GM12878 (cell line): ENCODE measurements at regions not wholly inside any gene's neighbourhood (a gene's known extent, or its start where the extent isn't known, plus 50 kb on each side); places are given as distances from the start of the nearest gene placed in this dataset.

ENCODE experiments used
- ATAC-seq: fragments of 200-7000 bp; cut with Tn5 transposase; 3 replicates; pipeline ENCODE4 v1.9.1; 2020; ENCODE audit warnings: mild to moderate bottlenecking, moderate library complexity
- BruUV-seq: library from RNA; stranded (reverse); fragments of 400-500 nt; replicated peaks from 2 replicates; lab custom pipeline; 2021; lab: Mats Ljungman, UMichigan
- CTCF ChIA-PET: fragments of 300-600 bp; sonication (Branson Sonifier 250); formaldehyde crosslinking; extraction: SDS; loops from one replicate; lab custom pipeline; 2021; ENCODE audit warnings: inconsistent platforms; lab: Yijun Ruan, JAX
- POLR2A ChIA-PET: fragments of 350-600 bp; formaldehyde crosslinking; extraction: SDS; loops from one replicate; lab custom pipeline; 2021; ENCODE audit warnings: inconsistent platforms; lab: Charles Lee
- RAD21 ChIA-PET: fragments of 300-600 bp; sonication (Branson Sonifier 250); formaldehyde crosslinking; loops from one replicate; lab custom pipeline; 2023; ENCODE audit warnings: antibody characterized with exemption; ENCODE audit not compliant: unreplicated experiment; lab: Charles Lee
- SMC1A ChIA-PET: fragments of 300-600 bp; sonication (Branson Sonifier 250); formaldehyde crosslinking; loops from one replicate; lab custom pipeline; 2023; ENCODE audit not compliant: unreplicated experiment, uncharacterized antibody; lab: Charles Lee
- DNase-seq: peaks from one replicate; pipeline ENCODE4 v3.0.0-alpha.2; 2011; ENCODE audit warnings: low read depth, low spot score
- FAIRE-seq: peaks from 3 replicates; lab custom pipeline; 2011; peaks lifted over from hg19 to GRCh38; lab: Jason Lieb, UNC
- H2AFZ ChIP-seq: 2 replicates; pipeline ENCODE4 v1.6.0; 2011; ENCODE audit warnings: low read depth, low read length, control low read depth; ENCODE audit not compliant: control insufficient read depth
- H3K27ac ChIP-seq: 2 replicates; pipeline ENCODE4 v1.5.1; 2011; ENCODE audit warnings: control low read depth; ENCODE audit not compliant: control insufficient read depth, insufficient read depth
- H3K27me3 ChIP-seq, 2 experiments: replicated peaks in 1 of 2; 2 replicates each; pipeline versions ENCODE4 v1.6.0 to v1.6.1; 2011; ENCODE audit warnings: low read length in 1 of 2; ENCODE audit not compliant: control insufficient read depth in 2 of 2, insufficient read depth in 2 of 2
- H3K36me3 ChIP-seq, 2 experiments: 2 replicates each; pipeline ENCODE4 v1.5.1; 2011; ENCODE audit warnings: low read length in 1 of 2; ENCODE audit not compliant: control insufficient read depth in 2 of 2, insufficient read depth in 2 of 2
- H3K4me1 ChIP-seq: 2 replicates; pipeline ENCODE4 v1.6.1; 2011; ENCODE audit warnings: mild to moderate bottlenecking, low read length, moderate library complexity, mixed read lengths; ENCODE audit not compliant: control insufficient read depth, insufficient read depth
- H3K4me2 ChIP-seq: 2 replicates; pipeline ENCODE4 v1.6.0; 2011; ENCODE audit warnings: control low read depth; ENCODE audit not compliant: control insufficient read depth, insufficient read depth
- H3K4me3 ChIP-seq: fragments of 200-600 bp; sonication (generic); 2 replicates; pipeline ENCODE4 v1.5.1; 2016
- H3K79me2 ChIP-seq: 2 replicates; pipeline ENCODE4 v1.6.0; 2011; ENCODE audit warnings: low read length; ENCODE audit not compliant: control insufficient read depth, insufficient read depth
- H3K9ac ChIP-seq: 2 replicates; pipeline ENCODE4 v1.8.0; 2011; ENCODE audit warnings: low read length, control low read depth, mixed read lengths; ENCODE audit not compliant: control insufficient read depth, insufficient read depth
- H3K9me3 ChIP-seq: replicated peaks from 3 replicates; pipeline ENCODE4 v1.5.1; 2011; ENCODE audit warnings: mild to moderate bottlenecking, low read length; ENCODE audit not compliant: control insufficient read depth, insufficient read depth
- H4K20me1 ChIP-seq: 2 replicates; pipeline ENCODE4 v1.6.0; 2011; ENCODE audit not compliant: control insufficient read depth, insufficient read depth
- CHD2 ChIP-seq: IDR thresholded peaks from 2 replicates; pipeline ENCODE4 v1.6.1; 2011; ENCODE audit warnings: low read depth, low read length, improper control_type of control experiment, borderline replicate concordance
- ESRRA ChIP-seq: IDR thresholded peaks from 2 replicates; pipeline ENCODE4 v1.6.1; 2012; ENCODE audit warnings: mild to moderate bottlenecking, low read length, improper control_type of control experiment
- FOXM1 ChIP-seq: IDR thresholded peaks from 2 replicates; pipeline ENCODE4 v1.6.1; 2012; ENCODE audit warnings: low read depth, mild to moderate bottlenecking, inconsistent platforms, low read length, moderate library complexity
- HSF1 ChIP-seq: fragments of 150-350 bp; IDR thresholded peaks from 2 replicates; pipeline ENCODE4 v1.6.1; 2014; ENCODE audit warnings: mild to moderate bottlenecking, low read depth, low read length
- IRF3 ChIP-seq: fragments of 450-650 bp; IDR thresholded peaks from 2 replicates; pipeline ENCODE4 v1.6.1; 2014; ENCODE audit warnings: mild to moderate bottlenecking
- IRF4 ChIP-seq: IDR thresholded peaks from 2 replicates; pipeline ENCODE4 v1.6.1; 2011; ENCODE audit warnings: low read depth, low read length
- JUNB ChIP-seq: IDR thresholded peaks from 2 replicates; pipeline ENCODE4 v1.6.1; 2016; ENCODE audit warnings: antibody characterized with exemption, mild to moderate bottlenecking
- KAT2A ChIP-seq: conservative IDR thresholded peaks from 2 replicates; pipeline ENCODE4 v1.6.1; 2011; ENCODE audit warnings: low read depth, low read length; ENCODE audit not compliant: control insufficient read depth
- LARP7 ChIP-seq: fragments of 450-650 bp; IDR thresholded peaks from 2 replicates; pipeline ENCODE4 v1.6.1; 2017; ENCODE audit warnings: mild to moderate bottlenecking
- MTA3 ChIP-seq: IDR thresholded peaks from 2 replicates; pipeline ENCODE4 v1.6.1; 2012; ENCODE audit warnings: low read length, inconsistent platforms, borderline replicate concordance
- NBN ChIP-seq: fragments of 450-650 bp; IDR thresholded peaks from 2 replicates; pipeline ENCODE4 v1.6.1; 2016
- NR2C1 ChIP-seq: fragments of 450-650 bp; IDR thresholded peaks from 2 replicates; pipeline ENCODE4 v1.6.1; 2017; ENCODE audit warnings: antibody characterized with exemption, mild to moderate bottlenecking, moderate library complexity
- PKNOX1 ChIP-seq: fragments of 450-650 bp; IDR thresholded peaks from 2 replicates; pipeline ENCODE4 v1.6.1; 2016; ENCODE audit warnings: mild to moderate bottlenecking
- SMAD1 ChIP-seq: fragments of 450-650 bp; IDR thresholded peaks from 2 replicates; pipeline ENCODE4 v1.6.1; 2018; ENCODE audit warnings: mild to moderate bottlenecking, low read depth; ENCODE audit not compliant: partially characterized antibody
- SUZ12 ChIP-seq: fragments of 200-600 bp; sonication (generic); IDR thresholded peaks from one replicate; pipeline ENCODE4 v1.6.1; 2018; ENCODE audit warnings: antibody characterized with exemption, mild to moderate bottlenecking; ENCODE audit not compliant: unreplicated experiment
- USF1 ChIP-seq: IDR thresholded peaks from 2 replicates; pipeline ENCODE4 v1.6.1; 2011; ENCODE audit warnings: borderline replicate concordance, low read depth, mild to moderate bottlenecking, moderate library complexity, mixed read lengths, low read length; ENCODE audit not compliant: insufficient read depth; ENCODE audit errors: extremely low read length
- WGBS: methylation state at CpG from one replicate; pipeline ENCODE4 v1.1.6; 2016; ENCODE audit warnings: low lambda C conversion rate; ENCODE audit not compliant: insufficient replicate concordance, insufficient coverage; ENCODE audit errors: missing lambda C conversion rate; 5-methylcytosine and 5-hydroxymethylcytosine counted together
- in situ Hi-C: fragments of 300-500 bp; cut with MboI; formaldehyde crosslinking; loops from 9 replicates; pipeline ENCODE4 v1.14.3; 2018; ENCODE audit warnings: mixed read lengths
- intact Hi-C: fragments of 100-400 bp; cut with micrococcal nuclease; formaldehyde crosslinking; loops from one replicate; pipeline ENCODE4 v1.14.2; 2022; ENCODE audit not compliant: unreplicated experiment
- TF ChIP-seq, protein P1 (sequence below): IDR thresholded peaks from 2 replicates; pipeline ENCODE4 v1.6.1; 2012; ENCODE audit warnings: low read depth, low read length, improper control_type of control experiment
- TF ChIP-seq, protein P2 (sequence below): IDR thresholded peaks from 2 replicates; pipeline ENCODE4 v1.6.1; 2012; ENCODE audit warnings: low read depth, low read length, improper control_type of control experiment

GRCh38 chr14:106235356-106236159 is 709.2 kb downstream of the TMEM121 start:
- H3K4me1 ChIP-seq: no peaks in the 10 kb centered on the region; the same call in 1 of the 2 replicates
- 0 out of 2 replicates have a peak overlapping the region, but pooled peaks have one; percentile 17 for H3K4me2 ChIP-seq
- CTCF ChIA-PET: interaction anchor here (0.6 to 1.0 kb wide), 3 partner anchors 12 to 304 kb away, joined by 3 to 4 read pairs (median 3); no protein-coding TSS in a partner anchor
- DNase-seq (no peak), ATAC-seq (no peak), FAIRE-seq (no peak)
- peak overlapping the region; percentile 60; the same call in 1 of the 2 replicates for H3K9ac ChIP-seq
- BruUV-seq: no TSS peak
- H3K27me3 ChIP-seq: no peaks in the 10 kb centered on the region
- 22% methylated on average over 10 of the region's 10 CpGs for WGBS
- H4K20me1 ChIP-seq: no peaks in the 10 kb centered on the region
- no peaks in the 10 kb centered on the region for H3K36me3 ChIP-seq
- POLR2A ChIA-PET: no interaction called here
- peak overlapping the region; percentile 48; the same call in 1 of the 2 replicates for H3K27ac ChIP-seq
- no peak overlapping the region for H2AFZ ChIP-seq
- 0 out of 2 replicates have a peak overlapping the region, but pooled peaks have one; percentile 48 for H3K4me3 ChIP-seq
- peaks cover 6% of the 10 kb centered on the region for H3K79me2 ChIP-seq
- no peaks in the 10 kb centered on the region for H3K9me3 ChIP-seq
- RAD21 ChIA-PET: no interaction called here
- intact Hi-C loops (no loop called here), in situ Hi-C loops (no loop called here)
- SMC1A ChIA-PET: no interaction called here
- TF ChIP-seq ESRRA: no peak
- TF ChIP-seq CHD2: no peak
- TF ChIP-seq IRF3: no peak
- TF ChIP-seq MTA3: peak; percentile 100
- TF ChIP-seq PKNOX1: no peak
- TF ChIP-seq, protein P1, sequence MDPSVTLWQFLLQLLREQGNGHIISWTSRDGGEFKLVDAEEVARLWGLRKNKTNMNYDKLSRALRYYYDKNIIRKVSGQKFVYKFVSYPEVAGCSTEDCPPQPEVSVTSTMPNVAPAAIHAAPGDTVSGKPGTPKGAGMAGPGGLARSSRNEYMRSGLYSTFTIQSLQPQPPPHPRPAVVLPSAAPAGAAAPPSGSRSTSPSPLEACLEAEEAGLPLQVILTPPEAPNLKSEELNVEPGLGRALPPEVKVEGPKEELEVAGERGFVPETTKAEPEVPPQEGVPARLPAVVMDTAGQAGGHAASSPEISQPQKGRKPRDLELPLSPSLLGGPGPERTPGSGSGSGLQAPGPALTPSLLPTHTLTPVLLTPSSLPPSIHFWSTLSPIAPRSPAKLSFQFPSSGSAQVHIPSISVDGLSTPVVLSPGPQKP: no peak
- TF ChIP-seq USF1: no peak
- no peak for TF ChIP-seq HSF1
- TF ChIP-seq JUNB: no peak
- TF ChIP-seq IRF4: no peak
- TF ChIP-seq NBN: no peak
- no peak for TF ChIP-seq NR2C1
- TF ChIP-seq, protein P2, sequence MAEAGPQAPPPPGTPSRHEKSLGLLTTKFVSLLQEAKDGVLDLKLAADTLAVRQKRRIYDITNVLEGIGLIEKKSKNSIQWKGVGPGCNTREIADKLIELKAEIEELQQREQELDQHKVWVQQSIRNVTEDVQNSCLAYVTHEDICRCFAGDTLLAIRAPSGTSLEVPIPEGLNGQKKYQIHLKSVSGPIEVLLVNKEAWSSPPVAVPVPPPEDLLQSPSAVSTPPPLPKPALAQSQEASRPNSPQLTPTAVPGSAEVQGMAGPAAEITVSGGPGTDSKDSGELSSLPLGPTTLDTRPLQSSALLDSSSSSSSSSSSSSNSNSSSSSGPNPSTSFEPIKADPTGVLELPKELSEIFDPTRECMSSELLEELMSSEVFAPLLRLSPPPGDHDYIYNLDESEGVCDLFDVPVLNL: no peak
- TF ChIP-seq KAT2A: no peak
- TF ChIP-seq SUZ12: no peak
- no peak for TF ChIP-seq SMAD1
- TF ChIP-seq LARP7: no peak
- no peak for TF ChIP-seq FOXM1
